ENCODE measurements at regions not wholly inside any gene's neighbourhood (a gene's known extent, or its start where the extent isn't known, plus 50 kb on each side); places are given as distances from the start of the nearest gene placed in this dataset.
A peak's percentile ranks its signal among the peaks of the same experiment; 100 is the strongest.
"Not testable (repeated sequence)": the region's sequence is repeated elsewhere in the genome, so short reads cannot be mapped to it uniquely, and the experiment has no call there.

- H3K4me1 ChIP-seq (ENCODE audit: control insufficient read depth in 2 of 2, insufficient read depth in 2 of 2, low read length in 2 of 2), result no peaks in the 10 kb centered on the region
- H3K9me3 ChIP-seq (ENCODE audit: control insufficient read depth in 2 of 2, low read length in 2 of 2), result no peaks in the 10 kb centered on the region
- no peak overlapping the region for H3K27ac ChIP-seq (ENCODE audit: low read depth in 2 of 2, low read length in 2 of 2)
- no peak overlapping the region for H3K9ac ChIP-seq (ENCODE audit: low read depth in 1 of 2, low read length in 2 of 2)
- H3K27me3 ChIP-seq (ENCODE audit: control insufficient read depth in 2 of 2, insufficient read depth in 2 of 2, low read length in 2 of 2), result no peaks in the 10 kb centered on the region
- no peaks in the 10 kb centered on the region for H3K36me3 ChIP-seq (ENCODE audit: control insufficient read depth in 2 of 2, insufficient read depth in 2 of 2, low read length in 2 of 2)
- H3K4me3 ChIP-seq (ENCODE audit: low read length in 2 of 2), result no peak overlapping the region
Measured at GRCh38 chr1:81254068-81254467, 546.7 kb upstream of the ADGRL2 start.

- no peaks in the 10 kb centered on the region for H3K27me3 ChIP-seq (ENCODE audit: control insufficient read depth in 2 of 2, insufficient read depth in 2 of 2, low read length in 2 of 2)
- H3K27ac ChIP-seq (ENCODE audit: low read depth in 2 of 2, low read length in 2 of 2), result no peak overlapping the region
- no peaks in the 10 kb centered on the region for H3K4me1 ChIP-seq (ENCODE audit: control insufficient read depth in 2 of 2, insufficient read depth in 2 of 2, low read length in 2 of 2)
- H3K4me3 ChIP-seq (ENCODE audit: low read length in 2 of 2), result no peak overlapping the region
- H3K36me3 ChIP-seq (ENCODE audit: control insufficient read depth in 2 of 2, insufficient read depth in 2 of 2, low read length in 2 of 2), result no peaks in the 10 kb centered on the region
- H3K9me3 ChIP-seq (ENCODE audit: control insufficient read depth in 2 of 2, low read length in 2 of 2), result no peaks in the 10 kb centered on the region
- no peak overlapping the region for H3K9ac ChIP-seq (ENCODE audit: low read depth in 1 of 2, low read length in 2 of 2)
Measured at GRCh38 chr1:81252471-81253151, 548.1 kb upstream of the ADGRL2 start.

GRCh38 chr1:81250825-81251224 is 549.9 kb upstream of the ADGRL2 start:
- not testable (repeated sequence) for H3K27ac ChIP-seq (ENCODE audit: low read depth in 2 of 2, low read length in 2 of 2); H3K4me3 ChIP-seq (ENCODE audit: low read length in 2 of 2); H3K9ac ChIP-seq (ENCODE audit: low read depth in 1 of 2, low read length in 2 of 2); H3K27me3 ChIP-seq (ENCODE audit: control insufficient read depth in 2 of 2, insufficient read depth in 2 of 2, low read length in 2 of 2); H3K9me3 ChIP-seq (ENCODE audit: control insufficient read depth in 2 of 2, low read length in 2 of 2); H3K36me3 ChIP-seq (ENCODE audit: control insufficient read depth in 2 of 2, insufficient read depth in 2 of 2, low read length in 2 of 2); H3K4me1 ChIP-seq (ENCODE audit: control insufficient read depth in 2 of 2, insufficient read depth in 2 of 2, low read length in 2 of 2)

- not testable (repeated sequence) for H3K4me3 ChIP-seq (ENCODE audit: low read length in 2 of 2); H3K36me3 ChIP-seq (ENCODE audit: control insufficient read depth in 2 of 2, insufficient read depth in 2 of 2, low read length in 2 of 2); H3K27ac ChIP-seq (ENCODE audit: low read depth in 2 of 2, low read length in 2 of 2); H3K27me3 ChIP-seq (ENCODE audit: control insufficient read depth in 2 of 2, insufficient read depth in 2 of 2, low read length in 2 of 2); H3K9ac ChIP-seq (ENCODE audit: low read depth in 1 of 2, low read length in 2 of 2); H3K9me3 ChIP-seq (ENCODE audit: control insufficient read depth in 2 of 2, low read length in 2 of 2); H3K4me1 ChIP-seq (ENCODE audit: control insufficient read depth in 2 of 2, insufficient read depth in 2 of 2, low read length in 2 of 2)
Measured at GRCh38 chr1:81245084-81245715, 555.5 kb upstream of the ADGRL2 start.

GRCh38 chr1:81244612-81245011 is 556.1 kb upstream of the ADGRL2 start:
- not testable (repeated sequence) for H3K9me3 ChIP-seq (ENCODE audit: control insufficient read depth in 2 of 2, low read length in 2 of 2); H3K4me1 ChIP-seq (ENCODE audit: control insufficient read depth in 2 of 2, insufficient read depth in 2 of 2, low read length in 2 of 2); H3K9ac ChIP-seq (ENCODE audit: low read depth in 1 of 2, low read length in 2 of 2); H3K36me3 ChIP-seq (ENCODE audit: control insufficient read depth in 2 of 2, insufficient read depth in 2 of 2, low read length in 2 of 2); H3K27me3 ChIP-seq (ENCODE audit: control insufficient read depth in 2 of 2, insufficient read depth in 2 of 2, low read length in 2 of 2); H3K27ac ChIP-seq (ENCODE audit: low read depth in 2 of 2, low read length in 2 of 2); H3K4me3 ChIP-seq (ENCODE audit: low read length in 2 of 2)

GRCh38 chr1:81242103-81242502 is 558.6 kb upstream of the ADGRL2 start:
- H3K27ac ChIP-seq (ENCODE audit: low read depth in 2 of 2, low read length in 2 of 2), result no peak overlapping the region
- no peaks in the 10 kb centered on the region for H3K36me3 ChIP-seq (ENCODE audit: control insufficient read depth in 2 of 2, insufficient read depth in 2 of 2, low read length in 2 of 2)
- H3K27me3 ChIP-seq (ENCODE audit: control insufficient read depth in 2 of 2, insufficient read depth in 2 of 2, low read length in 2 of 2), result no peaks in the 10 kb centered on the region
- no peak overlapping the region for H3K9ac ChIP-seq (ENCODE audit: low read depth in 1 of 2, low read length in 2 of 2)
- no peaks in the 10 kb centered on the region for H3K4me1 ChIP-seq (ENCODE audit: control insufficient read depth in 2 of 2, insufficient read depth in 2 of 2, low read length in 2 of 2)
- H3K9me3 ChIP-seq (ENCODE audit: control insufficient read depth in 2 of 2, low read length in 2 of 2), result no peaks in the 10 kb centered on the region
- no peak overlapping the region for H3K4me3 ChIP-seq (ENCODE audit: low read length in 2 of 2)

GRCh38 chr1:81238129-81238528 is 562.6 kb upstream of the ADGRL2 start:
- H3K27me3 ChIP-seq (ENCODE audit: control insufficient read depth in 2 of 2, insufficient read depth in 2 of 2, low read length in 2 of 2), result no peaks in the 10 kb centered on the region
- H3K9ac ChIP-seq (ENCODE audit: low read depth in 1 of 2, low read length in 2 of 2), result no peak overlapping the region
- H3K4me1 ChIP-seq (ENCODE audit: control insufficient read depth in 2 of 2, insufficient read depth in 2 of 2, low read length in 2 of 2), result no peaks in the 10 kb centered on the region
- H3K4me3 ChIP-seq (ENCODE audit: low read length in 2 of 2), result peak overlapping the region in 1 of 2 donors; percentile 6
- H3K9me3 ChIP-seq (ENCODE audit: control insufficient read depth in 2 of 2, low read length in 2 of 2), result no peaks in the 10 kb centered on the region
- no peaks in the 10 kb centered on the region for H3K36me3 ChIP-seq (ENCODE audit: control insufficient read depth in 2 of 2, insufficient read depth in 2 of 2, low read length in 2 of 2)
- no peak overlapping the region for H3K27ac ChIP-seq (ENCODE audit: low read depth in 2 of 2, low read length in 2 of 2)

- Histone ChIP-seq H3K27me3 (ENCODE audit: control insufficient read depth in 2 of 2, insufficient read depth in 2 of 2, low read length in 2 of 2) (no peaks in the 10 kb centered on the region), H3K4me3 (ENCODE audit: low read length in 2 of 2) (peak overlapping the region in 1 of 2 donors; percentile 6), H3K36me3 (ENCODE audit: control insufficient read depth in 2 of 2, insufficient read depth in 2 of 2, low read length in 2 of 2) (no peaks in the 10 kb centered on the region), H3K27ac (ENCODE audit: low read depth in 2 of 2, low read length in 2 of 2) (no peak overlapping the region), H3K4me1 (ENCODE audit: control insufficient read depth in 2 of 2, insufficient read depth in 2 of 2, low read length in 2 of 2) (no peaks in the 10 kb centered on the region), H3K9me3 (ENCODE audit: control insufficient read depth in 2 of 2, low read length in 2 of 2) (no peaks in the 10 kb centered on the region), H3K9ac (ENCODE audit: low read depth in 1 of 2, low read length in 2 of 2) (no peak overlapping the region)
Measured at GRCh38 chr1:81237473-81238089, 563.2 kb upstream of the ADGRL2 start.

- no peak overlapping the region for H3K4me3 ChIP-seq (ENCODE audit: low read length in 2 of 2)
Measured at GRCh38 chr1:81234237-81234636, 566.5 kb upstream of the ADGRL2 start.

GRCh38 chr1:81233591-81233990 is 567.1 kb upstream of the ADGRL2 start:
- no peaks in the 10 kb centered on the region for H3K27me3 ChIP-seq (ENCODE audit: control insufficient read depth in 2 of 2, insufficient read depth in 2 of 2, low read length in 2 of 2)
- no peaks in the 10 kb centered on the region for H3K36me3 ChIP-seq (ENCODE audit: control insufficient read depth in 2 of 2, insufficient read depth in 2 of 2, low read length in 2 of 2)
- no peak overlapping the region for H3K4me3 ChIP-seq (ENCODE audit: low read length in 2 of 2)
- H3K9ac ChIP-seq (ENCODE audit: low read depth in 1 of 2, low read length in 2 of 2), result no peak overlapping the region
- H3K9me3 ChIP-seq (ENCODE audit: control insufficient read depth in 2 of 2, low read length in 2 of 2), result no peaks in the 10 kb centered on the region
- no peak overlapping the region for H3K27ac ChIP-seq (ENCODE audit: low read depth in 2 of 2, low read length in 2 of 2)
- no peaks in the 10 kb centered on the region for H3K4me1 ChIP-seq (ENCODE audit: control insufficient read depth in 2 of 2, insufficient read depth in 2 of 2, low read length in 2 of 2)

More at GRCh38 chr1:81234237-81234636, 566.5 kb upstream of the ADGRL2 start:
- Histone ChIP-seq H3K36me3 (ENCODE audit: control insufficient read depth in 2 of 2, insufficient read depth in 2 of 2, low read length in 2 of 2) (no peaks in the 10 kb centered on the region), H3K27me3 (ENCODE audit: control insufficient read depth in 2 of 2, insufficient read depth in 2 of 2, low read length in 2 of 2) (no peaks in the 10 kb centered on the region), H3K9ac (ENCODE audit: low read depth in 1 of 2, low read length in 2 of 2) (no peak overlapping the region), H3K9me3 (ENCODE audit: control insufficient read depth in 2 of 2, low read length in 2 of 2) (no peaks in the 10 kb centered on the region), H3K27ac (ENCODE audit: low read depth in 2 of 2, low read length in 2 of 2) (no peak overlapping the region), H3K4me1 (ENCODE audit: control insufficient read depth in 2 of 2, insufficient read depth in 2 of 2, low read length in 2 of 2) (no peaks in the 10 kb centered on the region)
